Activated naive CD8-positive, alpha-beta T cell treated with anti-CD3 and anti-CD28 coated beads for 36 hours (primary cell): ENCODE measurements at regions not wholly inside any gene's neighbourhood (a gene's known extent, or its start where the extent isn't known, plus 50 kb on each side); places are given as distances from the start of the nearest gene placed in this dataset.
"Not testable (repeated sequence)": the region's sequence is repeated elsewhere in the genome, so short reads cannot be mapped to it uniquely, and the experiment has no call there.

ENCODE experiments used
- DNase-seq: peaks from one replicate; pipeline ENCODE4 v3.0.0; 2021
- H3K27ac Mint-ChIP-seq: one replicate; pipeline ENCODE4 v1.8.0; 2022; ENCODE audit warnings: mild to moderate bottlenecking, moderate library complexity, mixed read lengths
- H3K27me3 Mint-ChIP-seq: one replicate; pipeline ENCODE4 v1.8.0; 2022; ENCODE audit warnings: mild to moderate bottlenecking, mixed read lengths
- H3K36me3 Mint-ChIP-seq: one replicate; pipeline ENCODE4 v1.8.0; 2021; ENCODE audit warnings: mild to moderate bottlenecking, mixed read lengths
- H3K4me1 Mint-ChIP-seq: one replicate; pipeline ENCODE4 v1.8.0; 2021; ENCODE audit warnings: mixed read lengths
- H3K4me3 Mint-ChIP-seq: one replicate; pipeline ENCODE4 v1.8.0; 2022; ENCODE audit warnings: mild to moderate bottlenecking, moderate library complexity, mixed read lengths
- H3K9me3 Mint-ChIP-seq: one replicate; pipeline ENCODE4 v1.8.0; 2022; ENCODE audit warnings: mixed read lengths

DNA sequence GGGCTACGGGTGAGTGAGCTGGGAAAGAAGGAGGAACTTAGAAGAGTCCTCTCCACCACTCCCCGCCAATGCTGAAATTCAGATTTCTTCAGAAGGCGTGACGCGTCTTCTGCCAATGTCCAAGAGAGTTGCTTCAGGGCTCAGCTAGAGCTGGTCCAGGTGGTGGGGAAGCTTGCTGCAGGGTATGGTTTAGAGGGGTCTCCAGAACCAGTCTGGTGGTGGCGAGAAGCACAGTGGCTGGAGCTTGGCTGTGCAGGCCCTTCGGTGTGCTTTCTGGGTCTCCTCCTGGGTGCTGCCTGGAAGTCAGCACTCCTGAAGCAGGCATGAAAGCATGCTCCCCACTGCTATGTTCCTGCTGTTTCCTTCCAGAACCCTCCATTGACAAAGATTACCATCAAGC, 387.2 kb downstream of the PTPRU start:
- no peaks in the 10 kb centered on the region for H3K9me3 Mint-ChIP-seq
- no peak for DNase-seq

GRCh38 chr1:29621826-29622435, 385.6 kb downstream of the PTPRU start:
- no peaks in the 10 kb centered on the region for H3K9me3 Mint-ChIP-seq
- DNase-seq = no peak
- peaks cover 11% of the 10 kb centered on the region for H3K27me3 Mint-ChIP-seq
- H3K4me3 Mint-ChIP-seq = no peak overlapping the region
- H3K27ac Mint-ChIP-seq = no peak overlapping the region
- H3K4me1 Mint-ChIP-seq = no peaks in the 10 kb centered on the region
- no peaks in the 10 kb centered on the region for H3K36me3 Mint-ChIP-seq

More for the DNA sequence above, 387.2 kb downstream of the PTPRU start:
- no peaks in the 10 kb centered on the region for H3K4me1 Mint-ChIP-seq
- no peaks in the 10 kb centered on the region for H3K36me3 Mint-ChIP-seq
- H3K4me3 Mint-ChIP-seq = no peak overlapping the region
- no peak overlapping the region for H3K27ac Mint-ChIP-seq
- H3K27me3 Mint-ChIP-seq = peaks cover 11% of the 10 kb centered on the region

DNA sequence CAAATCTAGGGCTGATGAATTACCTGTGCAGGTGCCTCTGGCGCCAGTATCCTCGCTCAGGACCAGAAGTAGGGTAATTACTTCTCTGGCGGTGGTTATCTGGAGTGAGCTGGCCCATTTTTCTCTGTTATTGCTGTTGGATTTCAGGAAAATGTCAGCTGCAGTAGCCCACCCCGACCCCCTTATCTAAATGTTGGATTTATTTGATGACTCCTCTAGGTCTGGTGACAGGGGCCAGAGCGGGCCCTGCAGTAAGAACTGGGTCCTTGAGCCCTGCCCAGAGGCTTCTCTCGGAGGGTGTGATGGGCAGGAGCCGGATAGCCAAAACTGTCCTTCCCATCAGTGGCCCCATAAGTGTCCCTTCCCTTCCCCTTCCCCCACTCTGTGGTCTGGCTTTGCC, 384.3 kb downstream of the PTPRU start:
- H3K4me3 Mint-ChIP-seq = no peak overlapping the region
- no peaks in the 10 kb centered on the region for H3K9me3 Mint-ChIP-seq
- H3K36me3 Mint-ChIP-seq = no peaks in the 10 kb centered on the region
- H3K4me1 Mint-ChIP-seq = no peaks in the 10 kb centered on the region
- H3K27me3 Mint-ChIP-seq = peaks cover 12% of the 10 kb centered on the region
- no peak overlapping the region for H3K27ac Mint-ChIP-seq
- DNase-seq = no peak

- H3K27me3 Mint-ChIP-seq = peaks cover 9% of the 10 kb centered on the region
- H3K27ac Mint-ChIP-seq = no peak overlapping the region
- H3K4me3 Mint-ChIP-seq = no peak overlapping the region
- DNase-seq = no peak
- no peaks in the 10 kb centered on the region for H3K36me3 Mint-ChIP-seq
- peaks cover 4% of the 10 kb centered on the region for H3K9me3 Mint-ChIP-seq
- H3K4me1 Mint-ChIP-seq = no peaks in the 10 kb centered on the region
Observed at GRCh38 chr1:29607236-29607635, 370.9 kb downstream of the PTPRU start.

DNA sequence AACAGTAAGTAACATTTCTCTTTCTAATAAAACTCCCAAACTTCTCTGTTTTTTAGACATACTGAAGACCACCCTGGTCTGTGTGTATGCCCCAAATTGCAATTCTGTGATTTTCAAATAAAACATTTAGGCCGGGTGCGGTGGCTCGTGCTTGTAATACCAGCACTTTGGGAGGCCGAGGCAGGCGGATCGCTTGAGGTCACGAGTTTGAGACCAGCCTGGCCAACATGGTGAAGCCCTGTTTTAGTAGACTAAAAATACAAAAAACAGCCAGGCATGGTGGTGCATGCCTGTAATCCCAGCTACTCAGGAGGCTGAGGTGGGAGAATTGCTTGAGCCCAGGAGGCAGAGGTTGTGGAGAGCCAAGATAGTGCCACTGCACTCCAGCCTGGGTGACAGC, 368.5 kb downstream of the PTPRU start:
- H3K9me3 Mint-ChIP-seq, H3K4me1 Mint-ChIP-seq, DNase-seq, H3K36me3 Mint-ChIP-seq, H3K27ac Mint-ChIP-seq, H3K4me3 Mint-ChIP-seq: not testable (repeated sequence)
- H3K27me3 Mint-ChIP-seq = peaks cover 11% of the 10 kb centered on the region

- no peaks in the 10 kb centered on the region for H3K36me3 Mint-ChIP-seq
- peaks cover 11% of the 10 kb centered on the region for H3K27me3 Mint-ChIP-seq
- no peak for DNase-seq
- peaks cover 4% of the 10 kb centered on the region for H3K9me3 Mint-ChIP-seq
- no peaks in the 10 kb centered on the region for H3K4me1 Mint-ChIP-seq
- no peak overlapping the region for H3K4me3 Mint-ChIP-seq
- H3K27ac Mint-ChIP-seq = no peak overlapping the region
Observed at GRCh38 chr1:29603622-29604021, 367.3 kb downstream of the PTPRU start.

DNA sequence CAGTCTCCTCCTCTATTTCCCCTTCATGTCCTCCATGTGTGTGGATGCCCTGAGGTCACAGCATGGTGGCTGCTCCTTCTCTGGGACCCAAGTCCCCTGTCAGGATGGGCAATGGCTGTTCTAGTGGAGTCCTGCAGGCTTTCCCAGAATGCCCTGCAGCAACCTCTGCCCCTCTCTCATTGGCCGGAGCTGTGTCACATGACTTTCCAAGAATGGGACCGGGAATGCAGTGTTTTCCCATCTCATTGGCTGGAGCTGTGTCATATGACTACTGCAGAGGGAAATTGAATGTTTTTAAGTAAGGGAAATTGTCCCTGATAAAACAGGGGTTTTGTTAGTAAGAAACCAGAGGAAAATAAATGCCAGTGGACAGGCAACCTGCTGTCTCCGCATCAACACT, 365.9 kb downstream of the PTPRU start:
- no peak overlapping the region for H3K27ac Mint-ChIP-seq
- H3K27me3 Mint-ChIP-seq = peaks cover 11% of the 10 kb centered on the region
- H3K36me3 Mint-ChIP-seq = no peaks in the 10 kb centered on the region
- DNase-seq = no peak
- H3K4me3 Mint-ChIP-seq = no peak overlapping the region
- no peaks in the 10 kb centered on the region for H3K9me3 Mint-ChIP-seq
- no peaks in the 10 kb centered on the region for H3K4me1 Mint-ChIP-seq

- H3K9me3 Mint-ChIP-seq = no peaks in the 10 kb centered on the region
- no peaks in the 10 kb centered on the region for H3K36me3 Mint-ChIP-seq
- no peak overlapping the region for H3K27ac Mint-ChIP-seq
- no peaks in the 10 kb centered on the region for H3K4me1 Mint-ChIP-seq
- DNase-seq = no peak
- peaks cover 11% of the 10 kb centered on the region for H3K27me3 Mint-ChIP-seq
- no peak overlapping the region for H3K4me3 Mint-ChIP-seq
Observed at GRCh38 chr1:29601021-29601420, 364.7 kb downstream of the PTPRU start.

DNA sequence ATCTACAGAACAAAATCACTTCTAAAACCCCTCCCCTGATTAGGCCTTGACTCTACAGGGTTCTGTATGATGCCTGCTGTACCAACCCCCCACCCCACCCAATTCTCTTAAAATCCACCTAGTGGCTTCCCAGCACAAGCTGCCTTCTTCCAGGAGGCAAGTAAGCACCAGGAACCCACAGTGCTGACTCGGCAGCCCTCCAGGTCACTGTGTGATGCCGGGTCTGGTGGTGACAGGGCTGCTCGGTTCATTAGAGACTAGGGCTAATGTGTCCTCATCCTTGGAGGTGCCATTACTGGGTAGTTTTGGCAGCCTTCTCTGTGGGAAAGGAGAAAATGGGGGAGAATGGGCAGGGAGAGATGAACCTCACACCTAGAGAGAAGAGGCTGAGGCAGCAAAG, 363.5 kb downstream of the PTPRU start:
- DNase-seq = no peak
- no peak overlapping the region for H3K4me3 Mint-ChIP-seq
- no peaks in the 10 kb centered on the region for H3K4me1 Mint-ChIP-seq
- no peak overlapping the region for H3K27ac Mint-ChIP-seq
- no peaks in the 10 kb centered on the region for H3K36me3 Mint-ChIP-seq
- H3K9me3 Mint-ChIP-seq = no peaks in the 10 kb centered on the region
- H3K27me3 Mint-ChIP-seq = peaks cover 11% of the 10 kb centered on the region

GRCh38 chr1:29599071-29599470, 362.7 kb downstream of the PTPRU start:
- Mint-ChIP-seq H3K27ac (no peak overlapping the region), H3K4me3 (no peak overlapping the region), H3K27me3 (peaks cover 11% of the 10 kb centered on the region), H3K4me1 (no peaks in the 10 kb centered on the region), H3K36me3 (no peaks in the 10 kb centered on the region), H3K9me3 (no peaks in the 10 kb centered on the region)
- no peak for DNase-seq

DNA sequence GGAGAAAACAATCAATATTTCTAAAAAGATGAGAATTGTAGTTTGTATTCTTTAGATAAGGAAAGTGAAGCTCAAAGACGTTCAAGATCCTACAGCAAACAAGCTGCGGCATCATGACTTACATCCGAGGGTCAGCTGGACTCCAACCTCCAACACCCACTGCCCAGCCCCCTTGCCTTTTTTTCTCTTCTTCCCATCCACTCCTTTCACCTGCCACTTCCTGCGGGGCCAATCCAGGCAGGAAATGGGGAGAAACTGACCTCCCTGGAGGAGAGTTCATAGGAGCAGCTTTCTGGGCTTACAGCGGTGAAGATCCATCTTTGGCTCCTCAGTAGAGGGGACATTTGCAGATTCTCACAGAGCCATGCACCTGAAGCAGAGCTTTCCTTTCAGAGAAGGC, 361.5 kb downstream of the PTPRU start:
- H3K27ac Mint-ChIP-seq = no peak overlapping the region
- H3K4me1 Mint-ChIP-seq = no peaks in the 10 kb centered on the region
- no peaks in the 10 kb centered on the region for H3K36me3 Mint-ChIP-seq
- H3K4me3 Mint-ChIP-seq = no peak overlapping the region
- no peaks in the 10 kb centered on the region for H3K9me3 Mint-ChIP-seq
- H3K27me3 Mint-ChIP-seq = peaks cover 10% of the 10 kb centered on the region
- DNase-seq = no peak

DNA sequence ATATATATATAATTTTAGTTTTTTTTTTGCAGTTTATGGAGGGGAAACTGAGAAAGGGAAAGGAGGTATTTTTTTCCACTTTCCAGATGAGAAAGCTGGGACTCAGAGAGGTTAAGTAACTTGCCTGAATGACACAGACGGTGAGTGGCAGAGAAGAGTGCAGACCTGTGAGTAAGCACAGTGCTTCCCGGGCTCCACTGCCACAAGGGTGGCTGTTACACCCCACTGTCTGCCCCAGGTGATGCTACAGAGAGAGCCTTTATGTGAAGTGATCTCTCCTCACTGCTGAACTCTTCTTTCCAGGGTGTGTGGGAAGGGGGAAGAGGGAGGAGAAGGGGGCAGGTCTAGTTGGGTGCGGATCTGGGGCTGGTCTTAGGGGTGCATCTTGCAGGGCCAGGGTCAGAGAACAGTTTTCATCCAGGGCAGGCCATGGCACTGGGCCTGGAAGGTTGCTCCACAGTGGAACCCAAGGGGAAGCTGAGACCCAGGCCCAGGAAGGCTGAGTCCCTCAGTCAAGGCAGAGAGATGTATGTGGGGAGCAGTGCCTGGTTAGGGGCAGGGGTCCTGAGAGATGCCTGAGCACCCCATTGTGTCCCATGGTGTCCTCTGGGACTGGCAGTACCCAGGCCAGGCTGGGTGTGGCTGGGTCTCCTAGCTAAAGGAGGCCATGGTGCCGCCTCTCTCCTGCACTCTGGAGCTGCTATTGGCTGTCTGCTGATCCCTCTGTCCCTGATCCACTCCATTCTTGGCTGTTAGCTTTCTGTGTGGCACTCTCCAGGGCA, 357.5 kb downstream of the PTPRU start:
- Mint-ChIP-seq H3K9me3 (peaks cover 3% of the 10 kb centered on the region), H3K36me3 (no peaks in the 10 kb centered on the region)
- no peak for DNase-seq

DNA sequence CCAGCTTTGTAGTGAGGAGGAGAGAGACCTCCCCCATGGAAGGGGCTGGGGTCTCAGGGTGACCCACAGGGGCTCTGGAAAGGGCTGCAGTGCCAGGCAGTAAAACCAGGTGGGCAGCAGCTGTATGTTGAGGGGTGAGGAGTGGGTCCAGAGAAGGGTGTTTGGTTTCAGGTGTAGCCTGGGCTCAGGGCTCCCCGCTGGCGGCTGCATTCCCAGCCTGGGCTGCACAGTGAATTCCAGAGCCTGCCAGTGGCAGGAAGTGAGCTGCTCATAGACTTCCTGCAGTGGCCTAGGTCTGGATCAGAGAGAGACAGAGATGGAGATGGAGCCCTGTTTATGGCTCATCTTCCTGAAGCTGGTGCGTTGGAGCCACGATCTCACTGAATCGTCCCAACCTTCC, 356.4 kb downstream of the PTPRU start:
- Mint-ChIP-seq H3K27ac (no peak overlapping the region), H3K27me3 (peaks cover 18% of the 10 kb centered on the region), H3K9me3 (peaks cover 3% of the 10 kb centered on the region), H3K36me3 (no peaks in the 10 kb centered on the region), H3K4me3 (no peak overlapping the region), H3K4me1 (no peaks in the 10 kb centered on the region)
- no peak for DNase-seq

More for the DNA sequence above, 357.5 kb downstream of the PTPRU start:
- Mint-ChIP-seq H3K27me3 (peaks cover 12% of the 10 kb centered on the region), H3K4me3 (no peak overlapping the region), H3K27ac (no peak overlapping the region), H3K4me1 (no peaks in the 10 kb centered on the region)

GRCh38 chr1:29592261-29592615, 355.9 kb downstream of the PTPRU start:
- Mint-ChIP-seq H3K27ac (no peak overlapping the region), H3K9me3 (peaks cover 5% of the 10 kb centered on the region)

DNA sequence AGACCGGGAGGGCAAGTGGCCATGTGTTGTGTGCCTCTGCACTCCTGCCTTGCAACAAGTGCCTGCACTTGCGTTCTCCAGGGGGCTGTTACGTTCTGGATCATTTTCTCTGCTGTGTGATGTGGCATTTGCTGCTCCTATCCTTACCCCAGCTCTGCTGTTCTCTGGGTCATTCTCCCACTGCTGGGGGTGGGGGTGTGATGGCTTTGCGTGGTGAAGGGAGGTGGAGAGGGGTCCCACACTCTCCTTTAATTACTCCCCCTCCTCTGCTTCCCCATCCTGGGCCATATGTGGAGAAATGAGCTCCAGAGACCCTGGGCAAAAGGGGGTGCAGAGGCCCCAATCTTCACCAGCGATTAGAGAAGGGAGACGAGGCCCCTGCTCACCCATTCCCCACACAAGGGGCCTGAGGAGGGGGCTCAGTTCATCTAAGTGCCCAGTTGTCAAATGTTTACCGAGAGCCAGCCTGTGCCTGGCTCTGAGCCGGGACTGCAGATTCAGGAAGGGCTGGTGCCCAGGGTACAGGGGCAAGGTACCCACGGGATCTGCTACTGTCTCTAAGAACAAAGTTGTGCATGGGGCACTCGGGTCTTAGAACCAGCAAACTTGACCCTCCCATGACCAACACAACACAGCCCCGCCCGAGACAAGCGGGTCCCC, 355.4 kb downstream of the PTPRU start:
- peaks cover 6% of the 10 kb centered on the region for H3K9me3 Mint-ChIP-seq
- no peak overlapping the region for H3K27ac Mint-ChIP-seq
- H3K27me3 Mint-ChIP-seq = peaks cover 25% of the 10 kb centered on the region
- no peaks in the 10 kb centered on the region for H3K4me1 Mint-ChIP-seq
- DNase-seq = no peak
- H3K4me3 Mint-ChIP-seq = no peak overlapping the region
- no peaks in the 10 kb centered on the region for H3K36me3 Mint-ChIP-seq

More at GRCh38 chr1:29592261-29592615, 355.9 kb downstream of the PTPRU start:
- Mint-ChIP-seq H3K4me3 (no peak overlapping the region), H3K36me3 (no peaks in the 10 kb centered on the region), H3K4me1 (no peaks in the 10 kb centered on the region), H3K27me3 (peaks cover 21% of the 10 kb centered on the region)
- no peak for DNase-seq
